ENCODE measurements at regions not wholly inside any gene's neighbourhood (a gene's known extent, or its start where the extent isn't known, plus 50 kb on each side); places are given as distances from the start of the nearest gene placed in this dataset.

GRCh38 chr12:126295652-126296051 is 1230.4 kb downstream of the AACS start:
- no peak for DNase-seq
- Mint-ChIP-seq H3K27me3 (ENCODE audit: insufficient read depth) (no peaks in the 10 kb centered on the region; the same call in 1 of the 2 replicates), H3K9me3 (peaks cover 59% of the 10 kb centered on the region), H3K4me3 (no peak overlapping the region), H3K27ac (no peak overlapping the region), H3K36me3 (ENCODE audit: low read depth) (no peaks in the 10 kb centered on the region; the same call in 1 of the 2 replicates), H3K4me1 (ENCODE audit: low read depth) (no peaks in the 10 kb centered on the region)
- TF ChIP-seq CTCF (IDR thresholded peaks at IDR 0.05): no peak

- H3K36me3 Mint-ChIP-seq (ENCODE audit: low read depth): no peaks in the 10 kb centered on the region
- TF ChIP-seq CTCF (IDR thresholded peaks at IDR 0.05): no peak
- H3K27ac Mint-ChIP-seq: no peak overlapping the region
- H3K4me3 Mint-ChIP-seq: no peak overlapping the region
- DNase-seq: no peak
- no peaks in the 10 kb centered on the region for H3K4me1 Mint-ChIP-seq (ENCODE audit: low read depth)
- no peaks in the 10 kb centered on the region for H3K27me3 Mint-ChIP-seq (ENCODE audit: insufficient read depth)
- H3K9me3 Mint-ChIP-seq: peaks cover 57% of the 10 kb centered on the region
These were observed 1244.0 kb downstream of the AACS start for GRCh38 chr12:126309278-126309677.

DNA sequence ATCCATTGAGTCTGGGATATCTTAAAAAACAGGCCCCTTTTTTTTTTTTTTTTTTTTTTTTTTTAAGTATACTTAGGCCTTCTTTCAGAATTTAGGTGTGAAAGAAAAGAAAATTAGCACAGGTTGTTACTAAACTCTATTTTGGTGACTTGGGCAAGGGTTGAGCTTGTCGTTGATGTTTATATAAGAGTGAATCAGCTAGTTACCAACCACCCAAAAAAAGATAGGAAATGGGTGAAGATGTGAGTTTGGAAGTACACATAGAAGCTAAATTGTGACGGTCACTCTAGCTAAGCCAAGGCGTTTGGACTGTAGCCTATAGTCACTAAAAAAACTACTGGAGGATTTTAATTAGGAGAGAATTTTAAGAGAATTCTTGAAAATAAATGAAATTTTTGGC is 1247.2 kb downstream of the AACS start:
- H3K27ac Mint-ChIP-seq: no peak overlapping the region
- H3K27me3 Mint-ChIP-seq (ENCODE audit: insufficient read depth): no peaks in the 10 kb centered on the region
- no peaks in the 10 kb centered on the region for H3K4me1 Mint-ChIP-seq (ENCODE audit: low read depth)
- no peak for DNase-seq
- H3K4me3 Mint-ChIP-seq: no peak overlapping the region
- no peak for TF ChIP-seq CTCF (IDR thresholded peaks at IDR 0.05)
- no peaks in the 10 kb centered on the region for H3K36me3 Mint-ChIP-seq (ENCODE audit: low read depth)
- peaks cover 47% of the 10 kb centered on the region for H3K9me3 Mint-ChIP-seq

DNA sequence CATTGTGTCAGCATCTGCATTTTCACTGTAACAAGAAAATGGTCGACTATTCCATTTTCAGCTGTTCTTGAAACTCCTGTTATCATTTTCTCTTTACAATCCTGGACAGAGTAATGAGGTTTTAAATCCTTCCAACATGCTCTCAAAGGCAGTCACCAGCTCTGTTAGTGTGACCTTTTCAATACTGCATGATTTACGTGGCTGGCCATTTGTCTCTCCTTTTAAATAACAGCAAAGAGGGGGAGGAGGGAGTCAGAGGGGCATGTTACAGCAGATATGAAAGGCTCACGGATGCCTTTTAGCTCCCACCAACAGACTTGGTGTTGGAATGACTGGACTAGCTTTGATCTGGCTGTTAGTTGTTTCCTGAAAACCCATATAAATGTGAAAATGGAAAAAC is 1251.2 kb downstream of the AACS start:
- TF ChIP-seq CTCF (IDR thresholded peaks at IDR 0.05): no peak
- no peak for DNase-seq
- H3K36me3 Mint-ChIP-seq (ENCODE audit: low read depth): no peaks in the 10 kb centered on the region

GRCh38 chr12:126337556-126338441 is 1272.6 kb downstream of the AACS start:
- no peak overlapping the region for H3K4me3 Mint-ChIP-seq
- no peaks in the 10 kb centered on the region for H3K27me3 Mint-ChIP-seq (ENCODE audit: insufficient read depth)
- peaks cover 8% of the 10 kb centered on the region; the same call in 1 of the 2 replicates for H3K4me1 Mint-ChIP-seq (ENCODE audit: low read depth)
- H3K36me3 Mint-ChIP-seq (ENCODE audit: low read depth): no peaks in the 10 kb centered on the region
- peaks cover 46% of the 10 kb centered on the region for H3K9me3 Mint-ChIP-seq
- no peak for TF ChIP-seq CTCF (IDR thresholded peaks at IDR 0.05)
- peak overlapping the region; percentile 51; the same call in 1 of the 2 replicates for H3K27ac Mint-ChIP-seq
- peak; percentile 44 for DNase-seq

More for the DNA sequence above, 1251.2 kb downstream of the AACS start:
- H3K4me3 Mint-ChIP-seq: no peak overlapping the region
- no peaks in the 10 kb centered on the region for H3K27me3 Mint-ChIP-seq (ENCODE audit: insufficient read depth)
- H3K27ac Mint-ChIP-seq: no peak overlapping the region
- peaks cover 22% of the 10 kb centered on the region for H3K9me3 Mint-ChIP-seq
- H3K4me1 Mint-ChIP-seq (ENCODE audit: low read depth): no peaks in the 10 kb centered on the region
